ENCODE measurements at regions not wholly inside any gene's neighbourhood (a gene's known extent, or its start where the extent isn't known, plus 50 kb on each side); places are given as distances from the start of the nearest gene placed in this dataset.
"Not testable (repeated sequence)": the region's sequence is repeated elsewhere in the genome, so short reads cannot be mapped to it uniquely, and the experiment has no call there.

GRCh38 chr21:38908537-38908936 is 102.8 kb downstream of the ETS2 start:
- no peak for DNase-seq

- DNase-seq: no peak
Measured at GRCh38 chr21:38905752-38906151, 100.0 kb downstream of the ETS2 start.

GRCh38 chr21:38905328-38905727 is 99.6 kb downstream of the ETS2 start:
- DNase-seq: no peak

GRCh38 chr21:38903690-38904139 is 98.0 kb downstream of the ETS2 start:
- no peak for DNase-seq

- DNase-seq: no peak
Measured at GRCh38 chr21:38902608-38903445, 97.1 kb downstream of the ETS2 start.

GRCh38 chr21:38900499-38900898 is 94.8 kb downstream of the ETS2 start:
- DNase-seq: no peak

GRCh38 chr21:38899985-38900384 is 94.3 kb downstream of the ETS2 start:
- DNase-seq: not testable (repeated sequence)

GRCh38 chr21:38899277-38899947 is 93.7 kb downstream of the ETS2 start:
- no peak for DNase-seq

GRCh38 chr21:38898422-38899096 is 92.8 kb downstream of the ETS2 start:
- DNase-seq: peak in 1 of 2 donors; percentile 88

- DNase-seq: no peak
Measured at GRCh38 chr21:38897532-38898421, 92.0 kb downstream of the ETS2 start.

GRCh38 chr21:38894899-38895298 is 89.2 kb downstream of the ETS2 start:
- no peak for DNase-seq

- no peak for DNase-seq
Measured at GRCh38 chr21:38888991-38889561, 83.3 kb downstream of the ETS2 start.

- no peak for DNase-seq
Measured at GRCh38 chr21:38887749-38888148, 82.0 kb downstream of the ETS2 start.

- DNase-seq: no peak
Measured at GRCh38 chr21:38887062-38887686, 81.4 kb downstream of the ETS2 start.

- no peak for DNase-seq
Measured at GRCh38 chr21:38885909-38886308, 80.2 kb downstream of the ETS2 start.

- DNase-seq: no peak
Measured at GRCh38 chr21:38884440-38884839, 78.7 kb downstream of the ETS2 start.

- no peak for DNase-seq
Measured at GRCh38 chr21:38883142-38883541, 77.4 kb downstream of the ETS2 start.

GRCh38 chr21:38881131-38881530 is 75.4 kb downstream of the ETS2 start:
- DNase-seq: no peak

GRCh38 chr21:38880577-38880966 is 74.8 kb downstream of the ETS2 start:
- no peak for DNase-seq

- DNase-seq: no peak
Measured at GRCh38 chr21:38879912-38880576, 74.3 kb downstream of the ETS2 start.

Measured in bone marrow (tissue), 2 donors.